Gastrocnemius medialis (tissue), 4 donors: ENCODE measurements at regions not wholly inside any gene's neighbourhood (a gene's known extent, or its start where the extent isn't known, plus 50 kb on each side); places are given as distances from the start of the nearest gene placed in this dataset.

Experiments used
- ATAC-seq, 2 donors: fragments of 150-250 bp; one replicate each; pipeline ENCODE4 v1.9.1; 2016
- DNase-seq, 2 donors: peaks; one replicate each; pipeline ENCODE4 v3.0.0-alpha.2; 2019
- H3K27ac ChIP-seq, 4 donors: fragments of 200-600 bp; sonication (generic); 1 replicate in 1 of 4; 2 replicates in 3 of 4; pipeline ENCODE4 v1.5.1; 2016 to 2018; ENCODE audit warnings: mild to moderate bottlenecking in 2 of 4, moderate library complexity in 1 of 4
- H3K27me3 ChIP-seq, 3 donors: fragments of 200-600 bp; sonication (generic) in 2 of 3; 1 replicate in 1 of 3; 2 replicates in 2 of 3; pipeline versions ENCODE4 v1.5.1 to v1.6.0; 2016 to 2019; ENCODE audit warnings: mild to moderate bottlenecking in 1 of 3, moderate library complexity in 1 of 3
- H3K36me3 ChIP-seq, 2 donors: fragments of 200-600 bp; sonication (generic) in 1 of 2; one replicate each; pipeline ENCODE4 v1.5.1; 2017 to 2018
- H3K4me1 ChIP-seq, 2 donors: fragments of 200-600 bp; sonication (generic) in 1 of 2; one replicate each; pipeline ENCODE4 v1.5.1; 2016 to 2017; ENCODE audit warnings: mild to moderate bottlenecking in 2 of 2
- H3K4me3 ChIP-seq, 4 donors: fragments of 200-600 bp; sonication (generic) in 3 of 4; 1 replicate in 1 of 4; 2 replicates in 3 of 4; pipeline ENCODE4 v1.5.1; 2016 to 2019; ENCODE audit warnings: mild to moderate bottlenecking in 2 of 4
- H3K9me3 ChIP-seq, 3 donors: fragments of 200-600 bp; sonication (generic) in 2 of 3; 1 replicate in 1 of 3; 2 replicates in 2 of 3; pipeline ENCODE4 v1.5.1; 2016 to 2019
- POLR2A ChIP-seq, 2 donors: fragments of 450-650 bp; IDR thresholded peaks; one replicate each; pipeline ENCODE4 v1.6.1; 2017; ENCODE audit warnings: antibody characterized with exemption in 2 of 2, mild to moderate bottlenecking in 2 of 2, moderate library complexity in 2 of 2
- in situ Hi-C, 4 donors: fragments of 200-750 bp; cut with MboI; loops; one replicate each; pipeline versions ENCODE4 v1.15.0 to v1.8.0; 2017; ENCODE audit warnings: low sequenced_read_pairs in 4 of 4
- intact Hi-C: fragments of 100-400 bp; cut with DNase I; formaldehyde crosslinking; loops from one replicate; pipeline ENCODE4 v1.15.1; 2023; ENCODE audit warnings: low total_unique reads
- TF ChIP-seq, protein P1 (sequence below), 5 experiments: fragments of 450-650 bp in 3 of 5; fragments of 200-600 bp in 2 of 5; sonication (generic) in 2 of 5; IDR thresholded peaks in 4 of 5; conservative IDR thresholded peaks in 1 of 5; 1 replicate in 4 of 5; 2 replicates in 1 of 5; pipeline ENCODE4 v1.5.1; 2016 to 2019; ENCODE audit warnings: antibody characterized with exemption in 5 of 5, mild to moderate bottlenecking in 3 of 5, moderate library complexity in 3 of 5

DNA sequence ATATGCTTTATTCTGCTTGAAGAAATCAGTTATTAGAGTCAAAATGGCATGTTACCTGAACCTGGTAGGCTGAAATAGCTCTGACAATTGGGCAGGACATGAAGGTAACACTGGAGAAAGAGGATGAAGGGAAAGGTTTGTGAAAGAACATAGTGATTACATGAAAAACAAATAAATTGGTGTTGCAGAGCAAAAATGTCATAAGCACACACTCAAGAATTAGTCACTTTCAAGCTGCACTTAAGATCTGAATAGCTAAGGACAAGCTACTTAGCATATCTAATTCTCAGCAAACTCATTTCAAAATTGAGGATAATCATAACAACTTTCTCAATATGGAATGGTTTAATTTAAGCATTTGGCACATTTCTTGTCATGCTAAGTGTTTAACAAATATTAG is 1398.0 kb upstream of the FLRT2 start:
- Histone ChIP-seq H3K9me3 (no peaks in the 10 kb centered on the region), H3K27me3 (no peaks in the 10 kb centered on the region), H3K27ac (no peak overlapping the region), H3K4me1 (no peaks in the 10 kb centered on the region), H3K36me3 (no peaks in the 10 kb centered on the region), H3K4me3 (no peak overlapping the region)
- in situ Hi-C loops = no loop called here
- ATAC-seq (no peak), DNase-seq (no peak)
- TF ChIP-seq, protein P1, sequence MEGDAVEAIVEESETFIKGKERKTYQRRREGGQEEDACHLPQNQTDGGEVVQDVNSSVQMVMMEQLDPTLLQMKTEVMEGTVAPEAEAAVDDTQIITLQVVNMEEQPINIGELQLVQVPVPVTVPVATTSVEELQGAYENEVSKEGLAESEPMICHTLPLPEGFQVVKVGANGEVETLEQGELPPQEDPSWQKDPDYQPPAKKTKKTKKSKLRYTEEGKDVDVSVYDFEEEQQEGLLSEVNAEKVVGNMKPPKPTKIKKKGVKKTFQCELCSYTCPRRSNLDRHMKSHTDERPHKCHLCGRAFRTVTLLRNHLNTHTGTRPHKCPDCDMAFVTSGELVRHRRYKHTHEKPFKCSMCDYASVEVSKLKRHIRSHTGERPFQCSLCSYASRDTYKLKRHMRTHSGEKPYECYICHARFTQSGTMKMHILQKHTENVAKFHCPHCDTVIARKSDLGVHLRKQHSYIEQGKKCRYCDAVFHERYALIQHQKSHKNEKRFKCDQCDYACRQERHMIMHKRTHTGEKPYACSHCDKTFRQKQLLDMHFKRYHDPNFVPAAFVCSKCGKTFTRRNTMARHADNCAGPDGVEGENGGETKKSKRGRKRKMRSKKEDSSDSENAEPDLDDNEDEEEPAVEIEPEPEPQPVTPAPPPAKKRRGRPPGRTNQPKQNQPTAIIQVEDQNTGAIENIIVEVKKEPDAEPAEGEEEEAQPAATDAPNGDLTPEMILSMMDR (IDR thresholded peaks at IDR 0.05 in 4 of 5, conservative IDR thresholded peaks at IDR 0.05 in 1 of 5) = no peak
- TF ChIP-seq POLR2A (IDR thresholded peaks at IDR 0.05) = no peak
- intact Hi-C loops = no loop called here

DNA sequence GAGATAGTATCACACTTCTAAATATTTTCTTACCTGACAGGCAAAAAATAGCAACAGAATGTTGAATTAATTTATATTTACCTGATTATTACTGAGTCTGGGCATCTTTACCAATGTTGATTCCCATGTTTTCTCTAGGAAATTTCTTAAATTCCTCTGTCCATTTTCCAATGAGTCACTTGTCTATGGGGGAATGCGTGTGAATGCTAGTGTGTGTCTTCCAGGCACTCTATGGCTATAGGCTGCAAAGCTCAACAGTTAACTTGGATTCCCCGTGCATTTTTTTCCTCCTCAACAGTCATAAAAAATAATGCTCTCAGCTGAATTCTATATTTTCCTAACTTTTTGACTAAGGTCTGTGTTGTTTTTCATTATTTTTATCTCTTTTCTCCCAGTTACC is 1385.8 kb upstream of the FLRT2 start:
- ATAC-seq = no peak
- no peak for TF ChIP-seq POLR2A (IDR thresholded peaks at IDR 0.05)
- TF ChIP-seq, protein P1 (IDR thresholded peaks at IDR 0.05 in 4 of 5, conservative IDR thresholded peaks at IDR 0.05 in 1 of 5) = no peak
- H3K27me3 ChIP-seq = no peaks in the 10 kb centered on the region
- no peak overlapping the region for H3K4me3 ChIP-seq
- in situ Hi-C loops = no loop called here
- intact Hi-C loops = no loop called here
- no peak for DNase-seq
- H3K36me3 ChIP-seq = no peaks in the 10 kb centered on the region
- no peaks in the 10 kb centered on the region for H3K9me3 ChIP-seq
- no peaks in the 10 kb centered on the region for H3K4me1 ChIP-seq
- H3K27ac ChIP-seq = no peak overlapping the region

DNA sequence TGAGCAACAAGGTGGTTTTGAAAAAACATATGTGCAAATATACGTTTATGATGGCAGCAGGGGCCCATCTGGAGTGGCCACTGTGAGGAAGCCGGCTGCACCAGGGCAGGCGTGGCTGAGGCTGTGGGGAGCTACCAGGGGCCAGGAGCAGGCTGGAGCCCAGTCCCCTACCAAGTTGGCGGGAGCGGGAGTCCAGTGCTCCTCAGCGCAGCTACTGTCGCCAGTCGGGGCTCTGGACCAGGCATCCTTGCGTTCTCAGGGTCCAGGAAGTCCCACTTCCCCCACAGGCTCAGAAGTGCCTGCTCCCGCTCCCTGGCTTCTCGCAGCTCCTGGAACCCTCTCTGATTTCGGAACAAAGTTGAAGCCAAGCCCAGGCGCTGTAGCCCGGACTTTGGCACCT is 1377.5 kb upstream of the FLRT2 start:
- no peak overlapping the region for H3K27ac ChIP-seq
- DNase-seq = no peak
- no peaks in the 10 kb centered on the region for H3K4me1 ChIP-seq
- H3K4me3 ChIP-seq = no peak overlapping the region
- no peaks in the 10 kb centered on the region for H3K9me3 ChIP-seq
- in situ Hi-C loops = no loop called here
- no peak for ATAC-seq
- no peaks in the 10 kb centered on the region for H3K27me3 ChIP-seq
- no peaks in the 10 kb centered on the region for H3K36me3 ChIP-seq
- intact Hi-C loops = no loop called here
- TF ChIP-seq, protein P1 (IDR thresholded peaks at IDR 0.05 in 4 of 5, conservative IDR thresholded peaks at IDR 0.05 in 1 of 5) = no peak
- TF ChIP-seq POLR2A (IDR thresholded peaks at IDR 0.05) = no peak

DNA sequence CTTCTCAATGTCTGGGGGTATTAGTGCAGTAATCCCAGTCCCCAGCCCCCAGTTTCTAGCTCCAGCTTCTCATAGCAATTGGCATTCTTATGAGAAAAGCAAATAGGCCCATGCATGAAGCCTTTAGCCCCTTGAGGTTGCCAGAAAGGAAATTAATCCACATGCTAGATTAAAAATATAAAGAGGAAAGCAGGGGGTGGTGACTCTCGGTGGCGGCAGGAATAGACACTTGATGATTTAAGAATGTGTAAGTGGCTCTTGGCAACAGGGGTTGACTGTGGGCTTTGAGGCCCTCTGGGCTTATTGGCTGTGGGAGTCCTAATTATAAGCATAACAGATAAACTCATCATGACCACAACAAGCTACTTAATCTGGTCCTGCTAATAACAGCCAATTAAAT is 1367.3 kb upstream of the FLRT2 start:
- TF ChIP-seq, protein P1 (IDR thresholded peaks at IDR 0.05 in 4 of 5, conservative IDR thresholded peaks at IDR 0.05 in 1 of 5) = no peak
- TF ChIP-seq POLR2A (IDR thresholded peaks at IDR 0.05) = no peak
- intact Hi-C loops = no loop called here
- Histone ChIP-seq H3K4me3 (no peak overlapping the region), H3K4me1 (no peaks in the 10 kb centered on the region), H3K9me3 (no peaks in the 10 kb centered on the region), H3K36me3 (no peaks in the 10 kb centered on the region), H3K27me3 (no peaks in the 10 kb centered on the region), H3K27ac (no peak overlapping the region)
- no peak for DNase-seq
- ATAC-seq = no peak
- in situ Hi-C loops = no loop called here

DNA sequence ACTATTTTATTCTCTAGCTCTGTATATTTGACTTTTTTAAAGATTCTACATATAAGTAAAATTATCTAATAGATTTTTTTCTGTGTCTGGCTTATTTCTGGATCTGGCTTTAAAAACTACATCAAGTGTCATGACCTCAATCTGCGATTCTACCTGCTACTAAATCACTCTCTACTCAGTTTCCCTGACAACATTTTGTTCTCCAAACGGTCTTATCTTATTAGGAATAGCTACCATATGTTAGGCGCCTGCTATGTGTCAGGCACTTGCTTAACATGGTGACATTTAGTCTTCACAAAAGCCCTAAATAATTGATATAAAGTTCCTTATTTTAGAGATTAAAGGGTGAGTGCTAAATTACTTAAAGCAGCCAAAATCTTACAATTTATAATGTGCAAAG is 1362.9 kb upstream of the FLRT2 start:
- H3K4me3 ChIP-seq = no peak overlapping the region
- H3K9me3 ChIP-seq = no peaks in the 10 kb centered on the region
- no peak for ATAC-seq
- intact Hi-C loops = no loop called here
- in situ Hi-C loops = no loop called here
- no peak for DNase-seq
- no peaks in the 10 kb centered on the region for H3K27me3 ChIP-seq
- H3K4me1 ChIP-seq = no peaks in the 10 kb centered on the region
- no peaks in the 10 kb centered on the region for H3K36me3 ChIP-seq
- H3K27ac ChIP-seq = no peak overlapping the region
- no peak for TF ChIP-seq POLR2A (IDR thresholded peaks at IDR 0.05)
- TF ChIP-seq, protein P1 (IDR thresholded peaks at IDR 0.05 in 4 of 5, conservative IDR thresholded peaks at IDR 0.05 in 1 of 5) = no peak
